Sigmoid colon (tissue), 4 donors: ENCODE measurements at regions not wholly inside any gene's neighbourhood (a gene's known extent, or its start where the extent isn't known, plus 50 kb on each side); places are given as distances from the start of the nearest gene placed in this dataset.

Experiments used
- CTCF ChIP-seq, 4 experiments: fragments of 450-650 bp in 3 of 4; fragments of 200-600 bp in 1 of 4; IDR thresholded peaks; one replicate each; pipeline ENCODE4 v1.5.1; 2016 to 2019; ENCODE audit warnings: antibody characterized with exemption in 4 of 4, mild to moderate bottlenecking in 3 of 4, moderate library complexity in 2 of 4
- POLR2AphosphoS5 ChIP-seq, 4 donors: sonication (generic); formaldehyde crosslinking; IDR thresholded peaks; one replicate each; pipeline ENCODE4 v1.6.1; 2017; ENCODE audit warnings: antibody characterized with exemption in 4 of 4

GRCh38 chr9:26504057-26504456 is 388.5 kb downstream of the CAAP1 start:
- no peak for TF ChIP-seq CTCF (IDR thresholded peaks at IDR 0.05)
- TF ChIP-seq POLR2AphosphoS5 (IDR thresholded peaks at IDR 0.05): no peak
